HG03558 (cell line): ENCODE measurements at regions not wholly inside any gene's neighbourhood (a gene's known extent, or its start where the extent isn't known, plus 50 kb on each side); places are given as distances from the start of the nearest gene placed in this dataset.

Experiments
- ATAC-seq: cut with Tn5 transposase; IDR thresholded peaks from one replicate; pipeline ENCODE4 v1.9.1; 2021; ENCODE audit warnings: moderate number of reproducible peaks; ENCODE audit not compliant: unreplicated experiment; ENCODE audit errors: extremely low read depth

GRCh38 chr11:19391026-19391425, 150.3 kb upstream of the E2F8 start:
- ATAC-seq: no peak

- no peak for ATAC-seq
Observed at GRCh38 chr11:19389787-19390303, 149.1 kb upstream of the E2F8 start.

DNA sequence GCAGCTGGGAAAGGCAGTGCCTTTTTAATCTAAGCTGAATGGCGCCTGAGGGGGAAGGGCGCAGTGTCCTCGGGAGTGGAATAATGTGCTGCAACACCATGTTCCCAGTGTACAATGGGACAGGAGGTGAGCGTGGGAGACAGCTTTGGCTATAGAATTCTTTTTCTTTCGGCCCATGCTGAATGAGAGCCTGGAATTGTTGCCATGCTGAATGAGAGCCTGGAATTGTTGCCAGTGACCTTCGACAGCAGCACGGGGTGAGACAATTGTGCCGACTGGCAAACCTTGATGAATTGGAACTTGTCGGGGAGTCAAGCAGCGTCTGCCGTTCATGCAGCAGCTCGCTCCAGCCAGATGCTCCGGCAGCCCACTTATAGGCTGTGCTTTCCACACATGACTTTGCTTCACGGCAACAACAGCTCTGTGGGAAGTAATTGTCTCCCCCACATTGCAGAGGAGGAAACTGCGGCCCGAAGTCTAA, 141.4 kb upstream of the E2F8 start:
- no peak for ATAC-seq

DNA sequence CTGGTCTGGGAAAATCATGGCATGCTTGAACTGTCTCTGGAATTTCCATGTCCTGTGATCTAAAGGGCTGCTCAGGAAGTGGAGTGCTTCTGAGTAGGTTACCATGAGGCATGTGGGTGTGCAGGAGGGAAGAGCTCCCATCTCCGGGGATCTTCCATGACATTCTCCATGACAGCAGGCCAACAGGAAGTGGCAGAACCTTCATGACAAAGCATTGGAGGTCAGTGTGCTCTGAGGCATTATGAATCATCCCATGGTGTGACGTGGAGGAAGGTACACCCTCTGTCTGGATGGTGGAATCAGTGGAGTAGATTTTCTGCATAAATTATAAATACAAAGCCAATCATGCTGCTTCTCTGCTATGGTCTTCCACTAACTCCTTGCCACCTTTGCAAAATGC, 139.6 kb upstream of the E2F8 start:
- ATAC-seq: no peak

- no peak for ATAC-seq
Observed at GRCh38 chr11:19379465-19379864, 138.7 kb upstream of the E2F8 start.

GRCh38 chr11:19378814-19379213, 138.1 kb upstream of the E2F8 start:
- no peak for ATAC-seq

DNA sequence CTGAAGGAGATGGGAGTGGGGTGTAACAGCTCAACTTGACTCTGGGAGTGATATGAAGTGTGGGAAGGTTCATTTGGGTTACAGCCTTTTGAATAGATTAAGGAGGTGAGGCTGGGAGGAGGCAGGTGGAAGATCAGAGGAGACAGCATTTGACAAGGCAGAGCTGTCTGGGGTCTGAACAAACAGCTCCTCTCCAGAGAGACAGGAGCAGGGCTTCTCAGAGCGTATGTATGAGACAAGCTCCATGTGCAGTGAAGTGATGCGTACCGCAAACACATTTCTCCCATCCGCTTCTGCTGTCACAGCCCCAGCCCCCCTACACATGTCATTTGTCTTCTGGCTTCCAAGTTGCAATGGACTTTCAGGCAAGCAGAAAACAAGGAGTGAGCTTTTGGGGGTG, 137.1 kb upstream of the E2F8 start:
- ATAC-seq: no peak

DNA sequence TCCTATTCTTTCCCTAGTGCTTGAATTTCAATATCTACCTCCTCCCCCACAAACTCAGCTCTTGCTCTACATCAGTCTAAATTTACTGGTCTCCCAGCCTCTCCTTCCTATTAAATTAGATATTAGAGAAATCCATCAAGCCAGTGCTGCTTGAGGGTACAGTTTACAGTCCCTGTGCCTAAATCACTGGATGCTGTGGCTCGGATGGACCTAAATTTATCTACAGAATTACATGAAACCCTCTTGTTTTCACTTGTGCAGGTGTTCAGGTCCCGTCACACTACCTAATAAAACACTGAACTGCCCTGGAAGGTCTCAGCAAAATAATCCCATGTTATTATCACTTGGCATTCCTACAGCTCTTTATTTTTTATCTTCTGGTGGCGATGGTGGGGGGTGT, 134.7 kb upstream of the E2F8 start:
- ATAC-seq: no peak

DNA sequence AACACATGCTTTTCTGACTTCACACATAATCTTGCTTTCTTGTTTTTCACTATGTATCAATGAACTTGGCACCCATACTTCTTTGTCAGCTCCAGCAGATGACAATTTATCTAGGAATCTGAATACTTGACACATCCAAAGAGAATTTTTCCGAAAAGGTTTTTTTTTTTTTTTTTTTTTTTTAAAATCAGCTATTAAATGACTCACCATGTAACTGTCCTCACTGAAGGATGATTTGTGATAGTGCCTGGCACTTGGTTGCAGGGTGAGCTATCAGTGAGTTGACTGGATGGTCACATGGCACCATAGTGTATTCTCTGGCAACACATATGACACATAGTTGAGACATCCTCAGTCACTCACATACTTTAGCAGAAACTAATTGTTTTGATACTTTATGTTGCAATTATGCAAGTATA, 133.4 kb upstream of the E2F8 start:
- no peak for ATAC-seq

DNA sequence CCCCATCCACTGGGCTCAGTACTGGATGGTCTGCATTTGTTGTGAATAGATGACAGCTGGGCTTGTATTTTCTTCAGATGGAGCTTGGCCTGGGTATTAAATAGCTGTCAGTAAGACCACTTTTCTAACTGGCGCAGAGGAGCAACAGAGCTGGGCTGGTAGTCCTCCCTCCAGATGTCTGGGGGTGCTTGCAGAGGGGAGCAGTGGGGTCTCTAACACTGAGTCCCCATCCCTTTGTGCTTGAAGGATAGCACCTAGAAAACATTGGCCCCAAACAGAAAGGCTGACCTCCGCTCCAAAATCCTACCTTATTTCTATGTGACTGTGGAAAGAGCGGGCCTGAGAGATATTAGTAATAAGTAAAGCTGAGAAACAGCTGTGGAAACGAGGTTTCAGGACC, 131.6 kb upstream of the E2F8 start:
- no peak for ATAC-seq

DNA sequence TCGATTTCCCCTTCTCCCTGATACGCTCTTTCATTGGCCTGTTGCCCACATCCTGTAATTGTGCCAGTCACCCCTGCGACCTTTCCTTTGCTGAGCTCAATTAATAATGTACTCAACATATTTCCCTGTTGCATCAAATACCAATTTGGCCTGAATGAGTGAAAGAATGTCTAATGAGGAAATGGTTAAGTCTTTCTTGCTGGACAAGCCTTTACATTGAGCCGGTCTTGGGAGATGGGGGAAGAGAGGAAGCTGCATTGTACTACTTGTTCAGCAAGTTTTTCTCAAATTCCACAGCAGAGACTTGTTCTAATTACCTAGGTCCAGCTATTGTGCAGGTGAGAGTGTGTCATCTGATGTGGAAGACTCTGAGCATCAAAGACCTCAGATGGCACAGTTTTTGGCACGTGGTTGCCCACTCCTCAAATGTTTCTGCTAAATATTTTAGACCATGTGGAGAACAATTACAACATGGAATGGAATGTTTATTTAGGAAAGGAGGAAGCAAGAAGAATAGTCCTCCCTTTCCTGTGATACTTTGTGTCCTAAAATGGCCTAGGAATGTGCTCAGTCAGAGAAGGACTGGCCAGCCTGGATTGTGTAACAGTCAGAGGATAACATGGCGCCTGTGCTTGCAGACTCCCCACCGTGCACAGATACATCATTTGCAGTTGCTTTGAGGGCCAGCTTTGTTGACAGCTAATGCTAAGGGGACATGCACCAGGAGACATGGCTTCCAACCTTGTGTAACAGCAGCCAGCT, 129.5 kb upstream of the E2F8 start:
- no peak for ATAC-seq

DNA sequence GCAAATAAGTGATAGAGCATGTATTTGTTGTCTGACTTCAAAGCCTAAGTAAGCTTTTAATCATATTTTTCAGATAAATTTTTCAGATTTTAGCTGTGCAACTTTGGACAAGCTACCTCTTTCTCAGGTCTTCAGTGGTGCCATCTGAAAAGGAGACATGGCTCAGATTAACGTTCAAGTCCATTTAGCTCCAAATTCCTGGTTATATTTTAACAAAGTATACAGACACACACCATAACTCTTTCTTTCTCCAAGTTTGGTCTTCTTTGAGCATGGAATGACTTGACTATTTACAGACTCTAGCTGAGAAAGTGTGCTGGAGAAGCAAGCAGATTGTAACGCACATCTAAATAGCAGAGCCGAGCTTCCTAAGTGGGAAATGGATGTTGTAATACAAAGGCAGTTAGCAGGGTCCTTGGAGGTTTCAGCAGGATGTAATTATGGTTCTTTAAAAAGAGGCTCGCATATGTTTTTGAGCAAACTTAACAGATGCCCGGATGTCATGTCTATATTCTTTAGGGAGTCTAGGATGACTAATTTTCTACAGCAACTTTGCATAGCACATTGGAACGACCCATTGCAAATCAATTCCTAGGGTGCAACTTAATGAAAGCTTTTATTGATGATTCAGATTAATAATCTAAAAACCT, 128.1 kb upstream of the E2F8 start:
- no peak for ATAC-seq

- ATAC-seq: no peak
Observed at GRCh38 chr11:19366992-19367709, 126.4 kb upstream of the E2F8 start.

GRCh38 chr11:19365743-19366410, 125.1 kb upstream of the E2F8 start:
- ATAC-seq: no peak

DNA sequence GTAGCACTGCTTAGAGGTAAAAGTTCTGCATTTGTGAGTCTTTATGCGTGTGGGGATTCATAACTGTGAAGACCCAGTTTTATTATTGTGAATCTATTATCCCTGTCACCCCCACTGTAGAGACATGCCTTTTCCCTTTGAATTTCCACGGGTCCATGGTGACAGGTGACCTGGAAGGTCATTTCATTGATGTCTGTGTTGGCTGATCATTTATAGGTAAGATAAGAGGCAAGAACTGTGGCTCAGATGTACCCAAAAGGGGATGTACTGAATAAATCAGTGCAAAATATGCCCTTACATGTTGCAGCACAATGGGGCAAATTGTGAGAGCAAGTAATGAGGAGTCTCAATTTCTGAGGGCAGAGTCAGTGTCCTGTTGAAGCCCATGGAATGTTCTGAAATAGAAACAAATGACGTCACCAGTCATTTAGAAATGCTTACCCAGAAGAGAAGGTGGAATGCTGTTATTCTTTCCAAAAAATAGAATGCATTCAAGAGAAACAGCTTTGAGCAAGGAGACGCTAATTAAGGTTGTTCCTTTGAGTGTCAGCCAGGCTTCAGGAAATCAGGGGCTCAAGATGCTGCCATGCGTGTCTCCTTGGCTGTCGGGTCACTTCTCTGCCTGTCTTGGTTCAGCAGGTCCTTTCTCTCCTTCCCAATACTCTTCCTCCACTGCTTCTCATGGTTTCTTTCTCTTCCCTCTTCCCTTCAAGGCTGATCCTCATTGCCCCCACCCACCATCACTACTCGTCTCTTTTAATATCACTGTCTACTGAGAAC, 118.7 kb upstream of the E2F8 start:
- ATAC-seq: no peak

DNA sequence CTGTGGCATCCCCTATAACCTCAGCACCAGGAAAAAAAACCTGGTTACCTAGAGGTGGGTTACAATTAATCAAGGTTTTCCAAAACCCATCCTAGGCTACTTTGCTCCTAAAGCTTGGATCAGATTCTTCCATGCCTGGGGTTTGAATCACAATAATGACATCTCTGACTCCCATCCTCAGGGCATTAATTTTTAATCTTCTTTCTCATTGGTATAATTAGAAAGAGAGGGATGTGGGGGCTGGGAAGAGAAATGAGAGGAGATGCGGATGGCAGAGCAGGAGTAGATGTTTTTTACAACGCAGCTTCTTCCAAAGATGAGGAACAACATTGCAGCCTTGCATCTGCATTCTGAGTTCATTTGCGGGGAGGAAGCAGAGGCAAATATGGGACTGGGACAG, 117.2 kb upstream of the E2F8 start:
- ATAC-seq: no peak

DNA sequence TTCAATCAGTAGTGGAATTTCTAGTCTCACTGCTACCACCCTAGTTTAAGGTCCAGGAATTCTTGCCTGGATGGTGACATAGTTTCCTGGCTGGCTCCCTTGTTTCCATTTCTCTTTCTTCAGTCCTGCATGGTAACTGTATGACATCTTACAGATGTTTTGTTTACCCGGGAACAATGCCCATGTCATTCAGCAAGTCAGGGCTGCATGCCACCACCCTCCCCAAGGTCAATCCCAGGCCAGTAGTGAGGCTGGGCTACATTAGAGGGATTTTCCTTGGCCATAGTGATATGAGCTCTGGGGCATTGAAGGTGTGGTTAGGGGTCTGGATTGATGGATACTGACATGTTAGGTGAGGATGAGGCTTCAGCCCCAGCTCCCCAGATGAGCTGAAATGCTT, 114.9 kb upstream of the E2F8 start:
- no peak for ATAC-seq

DNA sequence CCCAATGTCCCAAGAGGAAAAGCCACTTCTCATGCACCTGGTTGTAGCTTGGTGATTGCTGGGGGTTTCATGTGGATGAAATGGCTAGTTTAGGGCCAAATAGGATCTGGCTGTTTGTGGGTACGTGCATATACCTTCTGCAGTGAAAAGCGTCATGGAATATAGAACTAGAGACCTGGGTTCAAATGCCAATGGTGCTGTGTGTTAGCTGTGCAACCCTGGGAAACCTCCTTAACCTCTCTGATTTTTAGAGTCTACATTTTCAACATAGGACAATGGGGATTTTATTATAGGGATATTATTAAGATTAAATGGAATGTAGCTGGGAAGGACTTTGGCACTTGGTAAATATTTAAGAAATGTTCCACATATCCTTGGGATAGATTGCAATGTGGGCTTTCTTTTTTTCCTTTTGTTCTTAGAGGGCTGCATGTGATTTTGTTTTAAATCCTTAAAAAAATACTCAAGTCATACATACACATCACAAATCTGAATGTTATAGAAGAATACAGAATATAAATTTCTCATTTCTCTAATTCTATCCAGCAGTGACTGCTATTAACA, 112.6 kb upstream of the E2F8 start:
- no peak for ATAC-seq

DNA sequence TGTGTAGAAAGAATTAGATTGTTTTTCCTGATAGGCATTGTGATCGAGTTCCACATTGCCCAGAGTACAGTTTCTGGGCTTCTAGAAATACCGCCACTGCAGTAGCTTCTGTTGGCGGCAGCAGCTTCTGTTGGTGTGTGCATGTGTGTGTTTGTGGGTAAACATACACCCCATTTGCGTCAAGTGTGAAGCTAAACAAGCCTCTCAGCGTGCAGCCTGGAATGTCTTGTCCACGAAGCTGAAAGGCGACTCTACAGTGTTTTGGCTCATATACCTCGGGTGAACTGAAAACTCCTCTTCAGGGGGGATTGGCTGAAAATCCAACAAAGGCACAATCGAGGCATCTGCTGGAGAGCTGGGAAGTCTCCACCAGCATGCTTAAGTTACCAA, 112.0 kb upstream of the E2F8 start:
- no peak for ATAC-seq
